ENCODE measurements at regions not wholly inside any gene's neighbourhood (a gene's known extent, or its start where the extent isn't known, plus 50 kb on each side); places are given as distances from the start of the nearest gene placed in this dataset.

GRCh38 chr5:74148321-74148720, 492.2 kb downstream of the ENC1 start:
- no peaks in the 10 kb centered on the region for H3K36me3 ChIP-seq (ENCODE audit: control insufficient read depth in 1 of 2, insufficient read depth in 2 of 2, low read length in 2 of 2)
- no peak overlapping the region for H3K27ac ChIP-seq (ENCODE audit: low read depth, low read length)
- H3K4me3 ChIP-seq (replicated peaks in 1 of 2; ENCODE audit: low read depth in 1 of 2, low read length in 2 of 2), result no peak overlapping the region
- H3K9ac ChIP-seq (ENCODE audit: low read length), result no peak overlapping the region
- ChIA-PET RAD21 (ENCODE audit: low non-redundant PET in 1 of 2, low total read pairs in 2 of 2, uncharacterized antibody in 2 of 2, unreplicated experiment in 2 of 2) (no interaction called here), CTCF (no interaction called here), POLR2A (no interaction called here)
- intact Hi-C loops (cut with micrococcal nuclease), result no loop called here
- no peak overlapping the region for H3K4me2 ChIP-seq (ENCODE audit: low read length)
- no peaks in the 10 kb centered on the region for H3K9me3 ChIP-seq (ENCODE audit: control insufficient read depth in 1 of 2, insufficient read depth in 1 of 2, low read depth in 1 of 2, low read length in 2 of 2)
- TF ChIP-seq SP1 (IDR thresholded peaks at IDR 0.05; ENCODE audit: low read depth) (no peak), YY1 (IDR thresholded peaks at IDR 0.05; ENCODE audit: extremely low read depth, insufficient replicate concordance, low read depth, low read length) (no peak), RAD21 (IDR thresholded peaks at IDR 0.05; ENCODE audit: low read depth) (no peak), ELF1 (IDR thresholded peaks at IDR 0.05; ENCODE audit: borderline replicate concordance, low read depth) (no peak), TCF7L2 (IDR thresholded peaks at IDR 0.05; ENCODE audit: borderline replicate concordance, extremely low read depth, insufficient read depth, insufficient read length) (no peak), SRF (IDR thresholded peaks at IDR 0.05; ENCODE audit: low read depth) (no peak), CEBPB (IDR thresholded peaks at IDR 0.05; ENCODE audit: low read depth) (no peak)
- ATAC-seq, result no peak
- H3K4me1 ChIP-seq (ENCODE audit: control insufficient read depth in 1 of 2, insufficient read depth in 2 of 2, low read length in 2 of 2), result no peaks in the 10 kb centered on the region
- no peaks in the 10 kb centered on the region for H3K27me3 ChIP-seq (ENCODE audit: insufficient read depth, low read length)
- BruUV-seq (replicated peaks), result no TSS peak
- no peak for DNase-seq (ENCODE audit: low read depth, low spot score)
- H2AFZ ChIP-seq (ENCODE audit: low read depth, low read length, poor library complexity, severe bottlenecking), result no peak overlapping the region
- H3K79me2 ChIP-seq (ENCODE audit: insufficient read depth, low read length), result no peaks in the 10 kb centered on the region
- no peaks in the 10 kb centered on the region for H4K20me1 ChIP-seq (ENCODE audit: insufficient read depth)
- no peaks in the 10 kb centered on the region; the same call in 1 of the 2 replicates for H3K9me2 ChIP-seq (ENCODE audit: insufficient read depth)

GRCh38 chr5:74146796-74147195, 493.7 kb downstream of the ENC1 start:
- no TSS peak for BruUV-seq (replicated peaks)
- ATAC-seq, result no peak
- CTCF ChIA-PET, result no interaction called here

More at GRCh38 chr5:74146796-74147195, 493.7 kb downstream of the ENC1 start:
- H3K79me2 ChIP-seq (ENCODE audit: insufficient read depth, low read length), result no peaks in the 10 kb centered on the region
- H3K9me3 ChIP-seq (ENCODE audit: control insufficient read depth in 1 of 2, insufficient read depth in 1 of 2, low read depth in 1 of 2, low read length in 2 of 2), result no peaks in the 10 kb centered on the region
- no peaks in the 10 kb centered on the region for H3K27me3 ChIP-seq (ENCODE audit: insufficient read depth, low read length)
- ChIA-PET POLR2A (no interaction called here), RAD21 (ENCODE audit: low non-redundant PET in 1 of 2, low total read pairs in 2 of 2, uncharacterized antibody in 2 of 2, unreplicated experiment in 2 of 2) (no interaction called here)
- no peak overlapping the region for H3K4me2 ChIP-seq (ENCODE audit: low read length)
- no peaks in the 10 kb centered on the region for H3K36me3 ChIP-seq (ENCODE audit: control insufficient read depth in 1 of 2, insufficient read depth in 2 of 2, low read length in 2 of 2)
- no peaks in the 10 kb centered on the region for H3K4me1 ChIP-seq (ENCODE audit: control insufficient read depth in 1 of 2, insufficient read depth in 2 of 2, low read length in 2 of 2)
- no peaks in the 10 kb centered on the region for H4K20me1 ChIP-seq (ENCODE audit: insufficient read depth)
- H3K9me2 ChIP-seq (ENCODE audit: insufficient read depth), result no peaks in the 10 kb centered on the region; the same call in 1 of the 2 replicates
- no peak overlapping the region for H2AFZ ChIP-seq (ENCODE audit: low read depth, low read length, poor library complexity, severe bottlenecking)
- no peak overlapping the region for H3K9ac ChIP-seq (ENCODE audit: low read length)
- H3K4me3 ChIP-seq (replicated peaks in 1 of 2; ENCODE audit: low read depth in 1 of 2, low read length in 2 of 2), result no peak overlapping the region
- TF ChIP-seq EZH2phosphoT487 (IDR thresholded peaks at IDR 0.05; ENCODE audit: borderline replicate concordance), result no peak
- no peak for TF ChIP-seq ZFX (IDR thresholded peaks at IDR 0.05)
- TF ChIP-seq POLR2AphosphoS5 (IDR thresholded peaks at IDR 0.05; ENCODE audit: low read depth, low read length), result no peak
- TF ChIP-seq TCF7L2 (IDR thresholded peaks at IDR 0.05; ENCODE audit: borderline replicate concordance, extremely low read depth, insufficient read depth, insufficient read length), result no peak
- no peak for DNase-seq (ENCODE audit: low read depth, low spot score)
- intact Hi-C loops (cut with micrococcal nuclease), result no loop called here
- no peak overlapping the region for H3K27ac ChIP-seq (ENCODE audit: low read depth, low read length)
